Keratinocyte (primary cell): ENCODE measurements at regions not wholly inside any gene's neighbourhood (a gene's known extent, or its start where the extent isn't known, plus 50 kb on each side); places are given as distances from the start of the nearest gene placed in this dataset.

Experiments
- DNase-seq: peaks from one replicate; pipeline ENCODE4 v3.0.0-alpha.2; 2011; ENCODE audit warnings: low read depth, missing footprints, low spot score
- FAIRE-seq: peaks from 2 replicates; lab custom pipeline; 2011; peaks lifted over from hg19 to GRCh38; lab: Jason Lieb, UNC
- H2AFZ ChIP-seq: 2 replicates; pipeline ENCODE4 v1.6.0; 2012; ENCODE audit warnings: low read length, control low read depth, inconsistent platforms; ENCODE audit not compliant: control insufficient read depth
- H3K27ac ChIP-seq: 2 replicates; pipeline ENCODE4 v1.5.1; 2011; ENCODE audit warnings: low read length; ENCODE audit not compliant: control insufficient read depth, insufficient read depth
- H3K27me3 ChIP-seq: 3 replicates; pipeline ENCODE4 v1.6.0; 2011; ENCODE audit warnings: low read length; ENCODE audit not compliant: control insufficient read depth, insufficient read depth; ENCODE audit errors: extremely low read depth
- H3K36me3 ChIP-seq, 2 experiments: 2 replicates in 1 of 2; 3 replicates in 1 of 2; pipeline ENCODE4 v1.5.1; 2011; ENCODE audit warnings: low read length in 2 of 2, mild to moderate bottlenecking in 1 of 2; ENCODE audit not compliant: control insufficient read depth in 2 of 2, insufficient read depth in 2 of 2; ENCODE audit errors: extremely low read depth in 1 of 2
- H3K4me1 ChIP-seq: 3 replicates; pipeline ENCODE4 v1.5.1; 2011; ENCODE audit warnings: low read length; ENCODE audit not compliant: control insufficient read depth, insufficient read depth; ENCODE audit errors: extremely low read depth
- H3K4me2 ChIP-seq: 3 replicates; pipeline ENCODE4 v1.6.0; 2011; ENCODE audit warnings: low read depth, low read length; ENCODE audit not compliant: control insufficient read depth, insufficient read depth; ENCODE audit errors: extremely low read depth
- H3K4me3 ChIP-seq, 3 experiments: fragments of 200-600 bp in 1 of 3; sonication (generic) in 1 of 3; 2 replicates in 2 of 3; 3 replicates in 1 of 3; pipeline ENCODE4 v1.5.1; 2011 to 2016; ENCODE audit warnings: low read length in 3 of 3, mild to moderate bottlenecking in 3 of 3, control low read depth in 2 of 3, inconsistent platforms in 1 of 3, low read depth in 1 of 3, mixed read lengths in 1 of 3, mixed run types in 1 of 3, moderate library complexity in 1 of 3; ENCODE audit not compliant: control insufficient read depth in 2 of 3, insufficient read depth in 2 of 3; ENCODE audit errors: extremely low read depth in 1 of 3
- H3K79me2 ChIP-seq: 2 replicates; pipeline ENCODE4 v1.6.0; 2012; ENCODE audit warnings: low read length; ENCODE audit not compliant: control insufficient read depth, insufficient read depth
- H3K9ac ChIP-seq: 3 replicates; pipeline ENCODE4 v1.6.0; 2011; ENCODE audit warnings: low read length; ENCODE audit not compliant: control insufficient read depth, insufficient read depth; ENCODE audit errors: extremely low read depth
- H3K9me1 ChIP-seq: 3 replicates; pipeline ENCODE4 v1.6.0; 2011; ENCODE audit warnings: low read length; ENCODE audit not compliant: control insufficient read depth, insufficient read depth; ENCODE audit errors: extremely low read depth
- H3K9me3 ChIP-seq: 2 replicates; pipeline ENCODE4 v1.5.1; 2012; ENCODE audit warnings: low read depth, low read length; ENCODE audit not compliant: control insufficient read depth
- H4K20me1 ChIP-seq: 3 replicates; pipeline ENCODE4 v1.6.0; 2011; ENCODE audit warnings: low read length; ENCODE audit not compliant: control insufficient read depth, insufficient read depth; ENCODE audit errors: extremely low read depth
- EZH2 ChIP-seq: IDR thresholded peaks from one replicate; pipeline ENCODE4 v1.6.1; 2012; ENCODE audit warnings: inconsistent platforms, mild to moderate bottlenecking, low read length, moderate library complexity
- dilution Hi-C: fragments of 300-500 bp; cut with MboI; formaldehyde crosslinking; loops from one replicate; pipeline ENCODE4 v1.7.0; 2020; ENCODE audit warnings: low sequenced_read_pairs; ENCODE audit not compliant: extremely low pct_ligation_motif_present
- TF ChIP-seq, protein P1 (sequence below), 3 experiments: IDR thresholded peaks in 1 of 3; conservative IDR thresholded peaks in 1 of 3; optimal IDR thresholded peaks in 1 of 3; 2 replicates in 2 of 3; 3 replicates in 1 of 3; pipeline versions ENCODE3 to v1.5.1; 2011; ENCODE audit warnings: low read length in 3 of 3, mild to moderate bottlenecking in 3 of 3, moderate library complexity in 2 of 3, control low read depth in 1 of 3, inconsistent platforms in 1 of 3; ENCODE audit not compliant: insufficient read depth in 2 of 3; ENCODE audit errors: extremely low read depth in 1 of 3

- no peak for TF ChIP-seq EZH2
- TF ChIP-seq, protein P1, sequence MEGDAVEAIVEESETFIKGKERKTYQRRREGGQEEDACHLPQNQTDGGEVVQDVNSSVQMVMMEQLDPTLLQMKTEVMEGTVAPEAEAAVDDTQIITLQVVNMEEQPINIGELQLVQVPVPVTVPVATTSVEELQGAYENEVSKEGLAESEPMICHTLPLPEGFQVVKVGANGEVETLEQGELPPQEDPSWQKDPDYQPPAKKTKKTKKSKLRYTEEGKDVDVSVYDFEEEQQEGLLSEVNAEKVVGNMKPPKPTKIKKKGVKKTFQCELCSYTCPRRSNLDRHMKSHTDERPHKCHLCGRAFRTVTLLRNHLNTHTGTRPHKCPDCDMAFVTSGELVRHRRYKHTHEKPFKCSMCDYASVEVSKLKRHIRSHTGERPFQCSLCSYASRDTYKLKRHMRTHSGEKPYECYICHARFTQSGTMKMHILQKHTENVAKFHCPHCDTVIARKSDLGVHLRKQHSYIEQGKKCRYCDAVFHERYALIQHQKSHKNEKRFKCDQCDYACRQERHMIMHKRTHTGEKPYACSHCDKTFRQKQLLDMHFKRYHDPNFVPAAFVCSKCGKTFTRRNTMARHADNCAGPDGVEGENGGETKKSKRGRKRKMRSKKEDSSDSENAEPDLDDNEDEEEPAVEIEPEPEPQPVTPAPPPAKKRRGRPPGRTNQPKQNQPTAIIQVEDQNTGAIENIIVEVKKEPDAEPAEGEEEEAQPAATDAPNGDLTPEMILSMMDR (optimal IDR thresholded peaks at IDR 0.05 in 1 of 3, IDR thresholded peaks at IDR 0.05 in 1 of 3, conservative IDR thresholded peaks at IDR 0.05 in 1 of 3; ENCODE audit: extremely low read depth in 1 of 3, insufficient read depth in 2 of 3, low read length in 3 of 3): no peak
- Histone ChIP-seq H3K9me3 (no peaks in the 10 kb centered on the region), H3K9ac (no peak overlapping the region), H3K79me2 (no peaks in the 10 kb centered on the region), H3K9me1 (no peaks in the 10 kb centered on the region), H3K27ac (no peak overlapping the region), H3K4me1 (peaks cover 31% of the 10 kb centered on the region), H3K4me3 (no peak overlapping the region), H2AFZ (no peak overlapping the region), H4K20me1 (no peaks in the 10 kb centered on the region), H3K27me3 (no peaks in the 10 kb centered on the region), H3K36me3 (no peaks in the 10 kb centered on the region), H3K4me2 (no peak overlapping the region)
- dilution Hi-C loops: no loop called here
- FAIRE-seq (no peak), DNase-seq (no peak)
Measured at GRCh38 chr21:35394634-35395369, 345.7 kb upstream of the RUNX1 start.

DNA sequence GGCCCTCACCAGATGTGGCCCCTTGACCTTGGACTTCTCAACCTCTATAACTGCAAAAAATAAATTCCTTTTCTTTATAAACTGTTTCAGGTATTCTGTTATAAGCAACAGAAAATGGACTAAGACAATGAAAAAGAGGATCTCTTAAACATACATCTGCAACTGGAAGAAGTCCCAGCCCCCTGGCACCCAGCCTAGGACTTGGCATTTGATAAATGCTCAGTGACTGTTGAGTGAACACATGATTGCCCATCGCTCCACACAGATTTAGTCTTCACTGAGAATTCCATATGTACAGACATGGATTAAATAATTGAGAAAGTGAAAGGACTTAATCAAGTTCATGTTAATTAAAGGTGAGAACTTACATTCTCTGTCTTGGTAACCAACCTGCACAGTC, 344.9 kb upstream of the RUNX1 start:
- H4K20me1 ChIP-seq: no peaks in the 10 kb centered on the region
- no peaks in the 10 kb centered on the region for H3K27me3 ChIP-seq
- no peaks in the 10 kb centered on the region for H3K9me3 ChIP-seq
- TF ChIP-seq, protein P1 (optimal IDR thresholded peaks at IDR 0.05 in 1 of 3, IDR thresholded peaks at IDR 0.05 in 1 of 3, conservative IDR thresholded peaks at IDR 0.05 in 1 of 3; ENCODE audit: extremely low read depth in 1 of 3, insufficient read depth in 2 of 3, low read length in 3 of 3): no peak
- TF ChIP-seq EZH2: no peak
- peaks cover 28% of the 10 kb centered on the region for H3K4me1 ChIP-seq
- FAIRE-seq (no peak), DNase-seq (no peak)
- no peak overlapping the region for H3K27ac ChIP-seq
- H3K79me2 ChIP-seq: no peaks in the 10 kb centered on the region
- no peak overlapping the region for H3K4me2 ChIP-seq
- no peaks in the 10 kb centered on the region for H3K36me3 ChIP-seq
- dilution Hi-C loops: no loop called here
- no peak overlapping the region for H3K4me3 ChIP-seq
- H3K9ac ChIP-seq: no peak overlapping the region
- no peak overlapping the region for H2AFZ ChIP-seq
- H3K9me1 ChIP-seq: no peaks in the 10 kb centered on the region
